ENCODE measurements at regions not wholly inside any gene's neighbourhood (a gene's known extent, or its start where the extent isn't known, plus 50 kb on each side); places are given as distances from the start of the nearest gene placed in this dataset.
"Not testable (repeated sequence)": the region's sequence is repeated elsewhere in the genome, so short reads cannot be mapped to it uniquely, and the experiment has no call there.

- Histone ChIP-seq H4K20me1 (ENCODE audit: insufficient read depth) (no peaks in the 10 kb centered on the region), H2AFZ (no peak overlapping the region), H3K9me2 (ENCODE audit: insufficient read depth) (no peaks in the 10 kb centered on the region), H3K27ac (no peak overlapping the region), H3K4me2 (no peak overlapping the region), H3K27me3 (ENCODE audit: insufficient read depth, low read depth) (peaks cover 22% of the 10 kb centered on the region), H3F3A (ENCODE audit: insufficient read depth, low read depth) (no peaks in the 10 kb centered on the region), H3K9me3 (ENCODE audit: insufficient read depth, low read depth) (no peaks in the 10 kb centered on the region), H3K79me2 (ENCODE audit: low read depth) (no peaks in the 10 kb centered on the region), H3K4me3 (no peak overlapping the region), H3K36me3 (ENCODE audit: low read depth) (no peaks in the 10 kb centered on the region), H3K4me1 (replicated peaks; ENCODE audit: insufficient read depth) (no peaks in the 10 kb centered on the region)
- no peak for DNase-seq
- ChIA-PET CTCF (no interaction called here), POLR2A (ENCODE audit: unreplicated experiment) (no interaction called here)
- no peak for TF ChIP-seq CTCF (conservative IDR thresholded peaks at IDR 0.05)
- no peak for TF ChIP-seq EZH2 (IDR thresholded peaks at IDR 0.05; ENCODE audit: low read depth)
- intact Hi-C loops (cut with micrococcal nuclease; ENCODE audit: unreplicated experiment) = no loop called here
- BruUV-seq (replicated peaks) = no TSS peak
These were observed 120.5 kb upstream of the GHITM start for GRCh38 chr10:84018826-84019225.

- BruUV-seq (replicated peaks); DNase-seq; intact Hi-C loops (cut with micrococcal nuclease; ENCODE audit: unreplicated experiment): not testable (repeated sequence)
These were observed 119.4 kb upstream of the GHITM start for GRCh38 chr10:84019854-84020458.

GRCh38 chr10:84026821-84027257 is 112.5 kb upstream of the GHITM start:
- Histone ChIP-seq H3F3A (ENCODE audit: insufficient read depth, low read depth) (no peaks in the 10 kb centered on the region), H3K4me2 (no peak overlapping the region), H3K9me2 (ENCODE audit: insufficient read depth) (no peaks in the 10 kb centered on the region), H3K36me3 (ENCODE audit: low read depth) (no peaks in the 10 kb centered on the region), H3K27ac (no peak overlapping the region), H4K20me1 (ENCODE audit: insufficient read depth) (no peaks in the 10 kb centered on the region), H2AFZ (no peak overlapping the region), H3K4me1 (replicated peaks; ENCODE audit: insufficient read depth) (no peaks in the 10 kb centered on the region), H3K9me3 (ENCODE audit: insufficient read depth, low read depth) (no peaks in the 10 kb centered on the region; the same call in 1 of the 2 replicates), H3K79me2 (ENCODE audit: low read depth) (no peaks in the 10 kb centered on the region), H3K27me3 (ENCODE audit: insufficient read depth, low read depth) (peaks cover 9% of the 10 kb centered on the region; the same call in 1 of the 2 replicates), H3K4me3 (no peak overlapping the region)
- POLR2A ChIA-PET (ENCODE audit: unreplicated experiment) = no interaction called here
- no peak for TF ChIP-seq EZH2 (IDR thresholded peaks at IDR 0.05; ENCODE audit: low read depth)
- TF ChIP-seq CTCF (conservative IDR thresholded peaks at IDR 0.05) = peak; percentile 90
- CTCF ChIA-PET = interaction anchor here (0.6 to 1.0 kb wide), 6 partner anchors 33 to 1054 kb away, joined by 3 to 7 read pairs (median 4); no protein-coding TSS in a partner anchor
- DNase-seq = peak in 1 of 2 experiments; percentile 16
- no TSS peak for BruUV-seq (replicated peaks)
- intact Hi-C loops (cut with micrococcal nuclease; ENCODE audit: unreplicated experiment) = no loop called here

More at GRCh38 chr10:84019854-84020458, 119.4 kb upstream of the GHITM start:
- H3K27me3 ChIP-seq (ENCODE audit: insufficient read depth, low read depth) = peaks cover 14% of the 10 kb centered on the region
- H3F3A ChIP-seq (ENCODE audit: insufficient read depth, low read depth); H3K4me3 ChIP-seq; H3K9me3 ChIP-seq (ENCODE audit: insufficient read depth, low read depth); H3K4me2 ChIP-seq; H3K4me1 ChIP-seq (replicated peaks; ENCODE audit: insufficient read depth); H3K9me2 ChIP-seq (ENCODE audit: insufficient read depth); H2AFZ ChIP-seq; H3K27ac ChIP-seq; CTCF ChIA-PET; H4K20me1 ChIP-seq (ENCODE audit: insufficient read depth); H3K79me2 ChIP-seq (ENCODE audit: low read depth); H3K36me3 ChIP-seq (ENCODE audit: low read depth): not testable (repeated sequence)
- POLR2A ChIA-PET (ENCODE audit: unreplicated experiment) = interaction anchor here (0.6 kb wide), 1 partner anchor 260 kb away, joined by 3 read pairs; no protein-coding TSS in a partner anchor

- no peak overlapping the region for H2AFZ ChIP-seq
- no peaks in the 10 kb centered on the region for H3F3A ChIP-seq (ENCODE audit: insufficient read depth, low read depth)
- H3K79me2 ChIP-seq (ENCODE audit: low read depth) = no peaks in the 10 kb centered on the region
- H3K4me2 ChIP-seq = no peak overlapping the region
- no peak overlapping the region for H3K4me3 ChIP-seq
- CTCF ChIA-PET = no interaction called here
- H3K4me1 ChIP-seq (replicated peaks; ENCODE audit: insufficient read depth) = no peaks in the 10 kb centered on the region
- POLR2A ChIA-PET (ENCODE audit: unreplicated experiment) = no interaction called here
- DNase-seq = no peak
- no peaks in the 10 kb centered on the region for H3K9me3 ChIP-seq (ENCODE audit: insufficient read depth, low read depth)
- no peaks in the 10 kb centered on the region for H3K27me3 ChIP-seq (ENCODE audit: insufficient read depth, low read depth)
- H3K9me2 ChIP-seq (ENCODE audit: insufficient read depth) = 0 out of 2 replicates have a peak, but pooled peaks cover 4% of the 10 kb centered on the region
- intact Hi-C loops (cut with micrococcal nuclease; ENCODE audit: unreplicated experiment) = no loop called here
- no peaks in the 10 kb centered on the region for H4K20me1 ChIP-seq (ENCODE audit: insufficient read depth)
- H3K27ac ChIP-seq = no peak overlapping the region
- no peaks in the 10 kb centered on the region for H3K36me3 ChIP-seq (ENCODE audit: low read depth)
- BruUV-seq (replicated peaks) = no TSS peak
- TF ChIP-seq CTCF (conservative IDR thresholded peaks at IDR 0.05) = no peak
- no peak for TF ChIP-seq EZH2 (IDR thresholded peaks at IDR 0.05; ENCODE audit: low read depth)
These were observed 109.5 kb upstream of the GHITM start for GRCh38 chr10:84029840-84030239.
